Gastroesophageal sphincter (tissue), 4 donors: ENCODE measurements at regions not wholly inside any gene's neighbourhood (a gene's known extent, or its start where the extent isn't known, plus 50 kb on each side); places are given as distances from the start of the nearest gene placed in this dataset.

ENCODE experiments used
- ATAC-seq: fragments of 150-250 bp; one replicate; pipeline ENCODE4 v1.9.1; 2016; ENCODE audit warnings: mild to moderate bottlenecking, moderate library complexity
- H3K27ac ChIP-seq, 4 donors: fragments of 200-600 bp; sonication (generic) in 3 of 4; 1 replicate in 3 of 4; 2 replicates in 1 of 4; pipeline ENCODE4 v1.5.1; 2016 to 2019
- H3K27me3 ChIP-seq: fragments of 200-600 bp; sonication (generic); one replicate; pipeline ENCODE4 v1.5.1; 2019
- H3K36me3 ChIP-seq, 2 donors: fragments of 200-600 bp; sonication (generic); one replicate each; pipeline ENCODE4 v1.5.1; 2019; ENCODE audit warnings: control low read depth in 1 of 2
- H3K4me1 ChIP-seq, 3 donors: fragments of 200-600 bp; sonication (generic); 1 replicate in 2 of 3; 2 replicates in 1 of 3; pipeline ENCODE4 v1.5.1; 2016 to 2019; ENCODE audit warnings: control low read depth in 2 of 3
- H3K4me3 ChIP-seq, 2 donors: fragments of 200-600 bp; sonication (generic); one replicate each; pipeline ENCODE4 v1.5.1; 2019; ENCODE audit warnings: mild to moderate bottlenecking in 1 of 2, moderate library complexity in 1 of 2
- H3K9me3 ChIP-seq, 3 donors: fragments of 200-600 bp; sonication (generic); one replicate each; pipeline ENCODE4 v1.5.1; 2017 to 2019; ENCODE audit warnings: control low read depth in 2 of 3
- EP300 ChIP-seq: sonication (generic); formaldehyde crosslinking; IDR thresholded peaks from one replicate; pipeline ENCODE4 v1.6.1; 2017; ENCODE audit warnings: antibody characterized with exemption, mild to moderate bottlenecking
- POLR2A ChIP-seq, 2 donors: fragments of 450-650 bp; IDR thresholded peaks; one replicate each; pipeline ENCODE4 v1.6.1; 2017; ENCODE audit warnings: antibody characterized with exemption in 2 of 2, mild to moderate bottlenecking in 2 of 2, moderate library complexity in 1 of 2
- POLR2AphosphoS5 ChIP-seq: sonication (generic); formaldehyde crosslinking; IDR thresholded peaks from one replicate; pipeline ENCODE4 v1.6.1; 2017; ENCODE audit warnings: antibody characterized with exemption
- WGBS, 2 donors: methylation state at CpG; one replicate each; pipeline ENCODE4 v1.1.5; 2018; ENCODE audit warnings: low coverage in 1 of 2; 5-methylcytosine and 5-hydroxymethylcytosine counted together
- small RNA-seq, 4 donors: library from RNA; depleted of rRNA; stranded (forward); fragments of <200 nt; gene quantifications; one replicate each; pipeline ENCODE3, GENCODE V24; 2016
- TF ChIP-seq, protein P1 (sequence below), 4 experiments: fragments of 200-600 bp in 2 of 4; fragments of 450-650 bp in 2 of 4; sonication (generic) in 1 of 4; IDR thresholded peaks; one replicate each; pipeline ENCODE4 v1.5.1; 2017 to 2019; ENCODE audit warnings: antibody characterized with exemption in 4 of 4, mild to moderate bottlenecking in 2 of 4, moderate library complexity in 2 of 4

GRCh38 chr10:29238523-29239135 lies 50.2 kb upstream of the LYZL1 start:
- H3K27me3 ChIP-seq, result peaks cover 34% of the 10 kb centered on the region
- no peak overlapping the region for H3K4me3 ChIP-seq
- ATAC-seq, result no peak
- H3K36me3 ChIP-seq, result no peaks in the 10 kb centered on the region
- no peaks in the 10 kb centered on the region for H3K4me1 ChIP-seq
- 55 to 61% methylated on average over 3 of the region's 3 CpGs for WGBS, 2 donors
- TF ChIP-seq POLR2AphosphoS5 (no peak), EP300 (no peak), POLR2A (IDR thresholded peaks at IDR 0.05) (no peak)
- TF ChIP-seq, protein P1, sequence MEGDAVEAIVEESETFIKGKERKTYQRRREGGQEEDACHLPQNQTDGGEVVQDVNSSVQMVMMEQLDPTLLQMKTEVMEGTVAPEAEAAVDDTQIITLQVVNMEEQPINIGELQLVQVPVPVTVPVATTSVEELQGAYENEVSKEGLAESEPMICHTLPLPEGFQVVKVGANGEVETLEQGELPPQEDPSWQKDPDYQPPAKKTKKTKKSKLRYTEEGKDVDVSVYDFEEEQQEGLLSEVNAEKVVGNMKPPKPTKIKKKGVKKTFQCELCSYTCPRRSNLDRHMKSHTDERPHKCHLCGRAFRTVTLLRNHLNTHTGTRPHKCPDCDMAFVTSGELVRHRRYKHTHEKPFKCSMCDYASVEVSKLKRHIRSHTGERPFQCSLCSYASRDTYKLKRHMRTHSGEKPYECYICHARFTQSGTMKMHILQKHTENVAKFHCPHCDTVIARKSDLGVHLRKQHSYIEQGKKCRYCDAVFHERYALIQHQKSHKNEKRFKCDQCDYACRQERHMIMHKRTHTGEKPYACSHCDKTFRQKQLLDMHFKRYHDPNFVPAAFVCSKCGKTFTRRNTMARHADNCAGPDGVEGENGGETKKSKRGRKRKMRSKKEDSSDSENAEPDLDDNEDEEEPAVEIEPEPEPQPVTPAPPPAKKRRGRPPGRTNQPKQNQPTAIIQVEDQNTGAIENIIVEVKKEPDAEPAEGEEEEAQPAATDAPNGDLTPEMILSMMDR (IDR thresholded peaks at IDR 0.05), result no peak
- no peak overlapping the region for H3K27ac ChIP-seq
- H3K9me3 ChIP-seq, result no peaks in the 10 kb centered on the region

Small RNAs in the stretch of these regions (small RNA-seq; reads per million reads assigned to genes)
- gene AL355376.1 (0 reads per million in 4 donors), gene AL355376.2 (0 reads per million in 4 donors), gene RNA5SP308 (0 to 0.64 (median 0.18) reads per million in 4 donors), gene RNU6-270P (0 reads per million in 4 donors)
